ENCODE measurements at regions not wholly inside any gene's neighbourhood (a gene's known extent, or its start where the extent isn't known, plus 50 kb on each side); places are given as distances from the start of the nearest gene placed in this dataset.
"Not testable (repeated sequence)": the region's sequence is repeated elsewhere in the genome, so short reads cannot be mapped to it uniquely, and the experiment has no call there.

DNA sequence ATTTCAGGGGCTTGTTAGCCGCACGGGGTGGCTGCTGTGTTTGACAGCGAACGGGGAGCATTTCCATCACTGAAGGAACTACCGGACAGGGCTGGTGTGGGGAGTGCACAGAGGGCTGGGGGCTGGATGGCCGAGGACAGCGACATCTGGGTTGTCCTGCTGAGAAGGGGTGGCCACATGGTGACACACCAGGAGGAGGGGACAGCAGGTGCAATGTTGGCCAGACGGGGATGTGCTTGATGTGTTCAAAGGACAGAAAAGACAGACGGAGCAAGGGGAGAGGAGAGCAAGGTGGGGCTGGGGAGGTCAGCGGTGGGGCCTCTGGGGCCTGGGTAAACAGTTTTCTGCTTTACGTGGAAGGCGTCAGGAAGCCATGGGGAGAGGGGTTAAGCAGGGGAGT, 115.7 kb downstream of the TNFRSF13B start:
- TF ChIP-seq POLR2AphosphoS5, POLR2A (IDR thresholded peaks at IDR 0.05): not testable (repeated sequence)
- TF ChIP-seq, protein P1, sequence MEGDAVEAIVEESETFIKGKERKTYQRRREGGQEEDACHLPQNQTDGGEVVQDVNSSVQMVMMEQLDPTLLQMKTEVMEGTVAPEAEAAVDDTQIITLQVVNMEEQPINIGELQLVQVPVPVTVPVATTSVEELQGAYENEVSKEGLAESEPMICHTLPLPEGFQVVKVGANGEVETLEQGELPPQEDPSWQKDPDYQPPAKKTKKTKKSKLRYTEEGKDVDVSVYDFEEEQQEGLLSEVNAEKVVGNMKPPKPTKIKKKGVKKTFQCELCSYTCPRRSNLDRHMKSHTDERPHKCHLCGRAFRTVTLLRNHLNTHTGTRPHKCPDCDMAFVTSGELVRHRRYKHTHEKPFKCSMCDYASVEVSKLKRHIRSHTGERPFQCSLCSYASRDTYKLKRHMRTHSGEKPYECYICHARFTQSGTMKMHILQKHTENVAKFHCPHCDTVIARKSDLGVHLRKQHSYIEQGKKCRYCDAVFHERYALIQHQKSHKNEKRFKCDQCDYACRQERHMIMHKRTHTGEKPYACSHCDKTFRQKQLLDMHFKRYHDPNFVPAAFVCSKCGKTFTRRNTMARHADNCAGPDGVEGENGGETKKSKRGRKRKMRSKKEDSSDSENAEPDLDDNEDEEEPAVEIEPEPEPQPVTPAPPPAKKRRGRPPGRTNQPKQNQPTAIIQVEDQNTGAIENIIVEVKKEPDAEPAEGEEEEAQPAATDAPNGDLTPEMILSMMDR (IDR thresholded peaks at IDR 0.05) = not testable (repeated sequence)
